ENCODE measurements at regions not wholly inside any gene's neighbourhood (a gene's known extent, or its start where the extent isn't known, plus 50 kb on each side); places are given as distances from the start of the nearest gene placed in this dataset.
"Not testable (repeated sequence)": the region's sequence is repeated elsewhere in the genome, so short reads cannot be mapped to it uniquely, and the experiment has no call there.

- DNase-seq = no peak
Measured at GRCh38 chr9:108269371-108269770, 586.4 kb downstream of the ACTL7B start.

DNA sequence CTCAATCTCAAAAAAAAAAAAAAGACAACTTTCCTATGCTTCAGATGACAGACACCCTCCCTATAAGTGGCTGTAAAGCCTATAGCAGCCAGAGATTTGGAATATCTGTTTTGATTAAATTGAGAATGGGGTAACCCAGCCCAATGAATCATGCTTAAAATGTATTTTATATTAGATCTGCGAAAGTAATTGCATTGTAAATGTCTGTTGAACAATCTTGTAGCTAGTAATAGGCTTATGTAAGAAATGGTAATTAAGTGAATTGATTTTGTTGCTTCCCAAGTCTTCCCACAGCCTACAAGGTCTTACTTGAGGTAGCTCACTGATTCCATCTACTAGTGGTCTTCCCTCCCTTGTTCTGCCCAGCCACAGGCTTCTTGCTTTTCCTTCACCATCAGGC lies 590.7 kb downstream of the ACTL7B start:
- DNase-seq = no peak

GRCh38 chr9:108264093-108264492 lies 591.7 kb downstream of the ACTL7B start:
- no peak for DNase-seq

DNA sequence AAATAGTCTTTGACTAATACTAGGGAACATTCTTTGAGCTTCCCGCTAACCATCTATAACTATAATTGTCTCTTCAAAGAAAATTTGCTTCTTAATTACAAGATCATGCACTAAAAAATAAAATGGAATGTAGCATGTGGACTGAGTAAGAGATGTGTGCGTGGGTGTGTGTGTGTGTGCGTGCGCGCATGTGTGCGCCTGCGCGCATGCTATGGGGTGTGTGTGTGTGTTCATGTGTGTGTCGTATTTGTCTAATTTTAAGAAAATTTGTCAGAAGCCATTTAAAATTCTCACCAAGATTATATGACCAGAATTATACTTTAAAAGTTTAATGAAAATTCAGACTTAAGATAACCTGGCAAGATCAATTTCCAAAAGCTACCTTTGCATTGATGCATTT lies 593.0 kb downstream of the ACTL7B start:
- DNase-seq = no peak

GRCh38 chr9:108259917-108260675 lies 595.7 kb downstream of the ACTL7B start:
- no peak for DNase-seq

DNA sequence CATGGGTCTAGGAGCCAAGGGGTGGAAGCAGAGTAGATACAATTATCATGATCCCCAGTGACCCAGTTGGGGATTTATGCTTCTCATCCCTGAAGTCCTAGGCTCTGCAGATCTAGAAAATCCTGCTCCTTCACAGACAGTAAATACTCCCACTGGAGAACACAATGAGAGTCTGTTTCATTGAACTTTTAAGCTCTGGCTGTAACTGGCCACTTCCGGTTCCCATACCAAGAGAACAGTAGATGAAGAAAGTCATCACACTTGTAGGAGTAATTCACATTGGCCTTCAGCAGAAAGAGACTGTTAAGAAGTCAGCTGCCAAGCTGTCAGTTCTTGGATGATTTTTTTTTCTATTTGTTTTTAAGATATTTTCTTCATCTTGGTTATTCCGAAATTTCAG lies 597.1 kb downstream of the ACTL7B start:
- DNase-seq = no peak

- DNase-seq = no peak
Measured at GRCh38 chr9:108257382-108257781, 598.4 kb downstream of the ACTL7B start.

- DNase-seq = no peak
Measured at GRCh38 chr9:108254236-108254635, 601.5 kb downstream of the ACTL7B start.

GRCh38 chr9:108247391-108247790 lies 608.4 kb downstream of the ACTL7B start:
- not testable (repeated sequence) for DNase-seq

DNA sequence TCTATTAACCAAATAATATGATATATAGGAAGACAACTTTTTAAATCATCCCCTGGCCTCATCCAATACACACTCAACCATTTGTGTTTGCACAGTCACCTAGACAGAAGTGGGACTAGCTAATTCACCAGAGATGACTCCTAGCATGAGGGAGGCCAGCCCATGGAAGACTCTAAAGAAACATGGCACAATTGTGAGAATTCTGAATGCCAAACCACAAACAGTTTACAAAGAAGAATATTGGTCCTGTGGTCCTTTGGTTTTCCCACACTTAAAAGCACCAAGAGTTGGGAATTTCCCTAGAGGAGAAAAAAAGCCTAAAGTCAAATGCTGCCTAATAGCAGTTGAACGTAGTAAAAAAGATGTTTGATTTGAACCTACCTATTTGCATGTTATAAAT lies 609.9 kb downstream of the ACTL7B start:
- no peak for DNase-seq

DNA sequence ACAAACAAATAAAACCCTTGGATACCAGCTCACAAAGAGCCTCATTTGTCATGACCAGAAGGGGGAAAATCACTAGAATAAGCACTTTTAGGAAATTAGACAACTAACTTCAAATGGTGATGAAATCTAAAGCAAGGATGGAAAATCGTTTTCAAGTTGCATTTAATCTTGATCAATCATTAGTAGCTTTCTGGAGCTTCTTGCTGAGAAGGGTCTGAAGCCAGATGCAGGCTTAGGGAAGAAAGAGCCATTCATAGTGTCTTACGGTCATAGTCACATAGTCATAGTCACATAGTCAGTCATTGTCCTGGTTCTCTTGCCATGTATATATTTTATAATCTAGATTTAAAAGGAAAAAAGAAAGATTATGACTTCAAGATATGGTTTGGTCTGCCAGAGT lies 610.5 kb downstream of the ACTL7B start:
- no peak for DNase-seq

- peak; percentile 64 for DNase-seq
Measured at GRCh38 chr9:108244686-108245085, 611.1 kb downstream of the ACTL7B start.

- no peak for DNase-seq
Measured at GRCh38 chr9:108241384-108242073, 614.3 kb downstream of the ACTL7B start.

DNA sequence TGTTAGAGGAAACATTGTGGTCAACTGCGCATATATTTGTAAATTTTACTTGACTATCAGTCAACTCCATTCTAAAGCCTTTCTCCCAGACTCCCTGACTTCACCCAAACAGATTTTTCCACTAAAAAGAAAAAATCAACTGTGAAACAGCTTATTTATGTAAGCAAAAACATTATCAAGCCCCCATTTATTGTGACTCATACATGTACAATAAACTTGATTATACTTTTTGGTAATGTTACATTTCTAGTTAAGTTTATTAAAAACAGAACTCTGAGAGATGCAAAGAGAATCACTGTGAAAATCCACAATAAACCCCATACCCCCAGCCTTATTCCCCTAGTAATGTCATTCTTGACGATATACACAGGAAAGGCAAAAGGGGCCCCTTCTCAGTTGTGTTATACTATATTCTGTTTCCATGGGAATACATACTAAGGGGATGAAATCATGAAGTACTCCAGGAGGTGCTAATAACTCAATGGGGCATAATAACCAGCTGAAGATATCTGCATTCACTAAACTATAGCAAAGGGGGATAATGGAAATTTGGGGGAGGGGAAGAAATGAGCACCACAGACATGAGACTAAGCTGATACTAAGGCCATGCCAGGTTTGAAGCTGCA lies 616.0 kb downstream of the ACTL7B start:
- DNase-seq = no peak

DNA sequence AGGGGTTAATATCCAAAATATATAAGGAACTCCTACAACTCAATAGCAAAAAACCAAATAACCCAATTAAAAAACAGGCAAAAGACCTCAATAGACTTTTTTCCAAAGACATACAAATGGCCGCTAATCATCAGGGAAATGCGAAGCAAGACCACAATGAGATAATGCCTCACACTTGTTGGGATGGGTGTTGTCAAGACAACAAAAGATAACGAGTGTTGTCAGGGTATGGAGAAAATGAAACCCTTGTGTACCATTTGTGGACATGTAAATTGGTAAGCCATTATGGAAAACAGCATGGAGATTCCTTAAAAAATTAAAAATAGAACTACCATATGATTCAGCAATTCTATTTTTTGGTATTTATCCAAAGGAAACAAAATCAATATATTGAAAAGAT lies 620.2 kb downstream of the ACTL7B start:
- no peak for DNase-seq

DNA sequence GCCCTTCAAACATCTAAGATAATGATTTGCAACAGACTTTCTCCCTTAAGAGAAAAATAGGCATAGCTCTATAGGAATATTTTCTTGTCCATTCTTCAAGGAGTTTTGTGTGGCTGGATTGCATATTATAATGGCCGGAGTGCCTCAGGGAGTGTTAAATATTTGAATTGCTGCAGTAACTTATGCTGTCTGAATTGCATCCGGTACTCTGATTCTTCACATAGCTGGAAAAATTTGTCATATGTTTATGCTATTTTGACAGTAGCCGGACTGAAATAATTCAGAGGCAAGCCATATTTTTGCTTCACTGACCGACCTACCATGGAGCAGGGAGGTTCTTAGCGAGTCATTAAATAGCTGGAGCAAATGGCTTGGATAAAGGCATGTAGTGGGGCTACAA lies 621.0 kb downstream of the ACTL7B start:
- no peak for DNase-seq

GRCh38 chr9:108225149-108225800 lies 630.5 kb downstream of the ACTL7B start:
- DNase-seq = no peak

GRCh38 chr9:108224716-108225115 lies 631.1 kb downstream of the ACTL7B start:
- DNase-seq = no peak

DNA sequence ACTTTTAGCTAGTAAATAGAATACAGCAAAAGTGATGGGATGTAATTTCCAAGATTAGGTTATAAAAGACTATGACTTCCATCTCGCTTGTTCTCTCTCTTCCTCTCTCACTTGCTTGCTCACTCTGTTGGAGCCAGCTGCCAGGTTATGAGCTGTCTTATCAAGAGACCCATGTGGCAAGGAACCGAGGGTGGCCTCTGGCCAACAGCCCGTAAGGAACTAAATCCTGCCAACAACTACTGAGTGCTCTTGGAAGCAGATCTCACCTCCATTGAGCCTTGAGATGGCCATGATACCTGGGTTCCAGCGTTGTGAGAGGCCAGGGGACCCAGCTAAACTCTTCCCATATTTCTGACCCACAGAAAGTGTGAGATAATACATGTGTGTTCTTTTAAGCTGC lies 636.1 kb downstream of the ACTL7B start:
- DNase-seq = no peak

- peak; percentile 36 for DNase-seq
Measured at GRCh38 chr9:108217431-108218349, 638.1 kb downstream of the ACTL7B start.

- DNase-seq = no peak
Measured at GRCh38 chr9:108213511-108213910, 642.3 kb downstream of the ACTL7B start.

- peak; percentile 43 for DNase-seq
Measured at GRCh38 chr9:108212184-108212583, 643.6 kb downstream of the ACTL7B start.
